ENCODE measurements at regions not wholly inside any gene's neighbourhood (a gene's known extent, or its start where the extent isn't known, plus 50 kb on each side); places are given as distances from the start of the nearest gene placed in this dataset.

GRCh38 chr2:145235312-145235711 lies 715.4 kb upstream of the ZEB2 start:
- Histone ChIP-seq H3K4me3 (ENCODE audit: low read length in 3 of 3) (no peak overlapping the region), H3K9ac (ENCODE audit: low read length in 3 of 3) (no peak overlapping the region), H3K36me3 (ENCODE audit: control insufficient read depth in 2 of 3, insufficient read depth in 3 of 3, low read length in 3 of 3) (no peaks in the 10 kb centered on the region), H3K4me1 (ENCODE audit: control insufficient read depth in 2 of 3, insufficient read depth in 2 of 3, low read depth in 1 of 3, low read length in 3 of 3) (no peaks in the 10 kb centered on the region), H3K27ac (ENCODE audit: low read depth in 2 of 2, low read length in 2 of 2) (no peak overlapping the region), H3K9me3 (ENCODE audit: control insufficient read depth in 2 of 3, insufficient read depth in 1 of 3, low read length in 3 of 3) (no peaks in the 10 kb centered on the region), H3K27me3 (ENCODE audit: control insufficient read depth, insufficient read depth, low read length) (no peaks in the 10 kb centered on the region)
- FAIRE-seq (no peak), DNase-seq (no peak)
- intact Hi-C loops (cut with DNase I), result no loop called here
- no peak for TF ChIP-seq CTCF (IDR thresholded peaks at IDR 0.05; ENCODE audit: borderline replicate concordance, extremely low read depth, insufficient read depth)

GRCh38 chr2:145230546-145230945 lies 710.6 kb upstream of the ZEB2 start:
- Histone ChIP-seq H3K9ac (ENCODE audit: low read length in 3 of 3) (no peak overlapping the region), H3K36me3 (ENCODE audit: control insufficient read depth in 2 of 3, insufficient read depth in 3 of 3, low read length in 3 of 3) (no peaks in the 10 kb centered on the region), H3K27me3 (ENCODE audit: control insufficient read depth, insufficient read depth, low read length) (no peaks in the 10 kb centered on the region), H3K27ac (ENCODE audit: low read depth in 2 of 2, low read length in 2 of 2) (no peak overlapping the region), H3K9me3 (ENCODE audit: control insufficient read depth in 2 of 3, insufficient read depth in 1 of 3, low read length in 3 of 3) (no peaks in the 10 kb centered on the region), H3K4me3 (ENCODE audit: low read length in 3 of 3) (no peak overlapping the region), H3K4me1 (ENCODE audit: control insufficient read depth in 2 of 3, insufficient read depth in 2 of 3, low read depth in 1 of 3, low read length in 3 of 3) (no peaks in the 10 kb centered on the region)
- no peak for TF ChIP-seq CTCF (IDR thresholded peaks at IDR 0.05; ENCODE audit: borderline replicate concordance, extremely low read depth, insufficient read depth)
- intact Hi-C loops (cut with DNase I), result no loop called here
- no peak for FAIRE-seq
- DNase-seq, result no peak

GRCh38 chr2:145228506-145228905 lies 708.6 kb upstream of the ZEB2 start:
- intact Hi-C loops (cut with DNase I), result no loop called here
- H3K4me1 ChIP-seq (ENCODE audit: control insufficient read depth in 2 of 3, insufficient read depth in 2 of 3, low read depth in 1 of 3, low read length in 3 of 3), result no peaks in the 10 kb centered on the region
- no peak for TF ChIP-seq CTCF (IDR thresholded peaks at IDR 0.05; ENCODE audit: borderline replicate concordance, extremely low read depth, insufficient read depth)
- H3K9me3 ChIP-seq (ENCODE audit: control insufficient read depth in 2 of 3, insufficient read depth in 1 of 3, low read length in 3 of 3), result no peaks in the 10 kb centered on the region
- DNase-seq, result no peak
- no peak overlapping the region for H3K27ac ChIP-seq (ENCODE audit: low read depth in 2 of 2, low read length in 2 of 2)
- FAIRE-seq, result no peak
- no peak overlapping the region for H3K4me3 ChIP-seq (ENCODE audit: low read length in 3 of 3)
- no peaks in the 10 kb centered on the region for H3K36me3 ChIP-seq (ENCODE audit: control insufficient read depth in 2 of 3, insufficient read depth in 3 of 3, low read length in 3 of 3)
- H3K27me3 ChIP-seq (ENCODE audit: control insufficient read depth, insufficient read depth, low read length), result no peaks in the 10 kb centered on the region
- no peak overlapping the region for H3K9ac ChIP-seq (ENCODE audit: low read length in 3 of 3)

GRCh38 chr2:145226901-145227300 lies 707.0 kb upstream of the ZEB2 start:
- Histone ChIP-seq H3K4me3 (ENCODE audit: low read length in 3 of 3) (no peak overlapping the region), H3K36me3 (ENCODE audit: control insufficient read depth in 2 of 3, insufficient read depth in 3 of 3, low read length in 3 of 3) (no peaks in the 10 kb centered on the region), H3K27me3 (ENCODE audit: control insufficient read depth, insufficient read depth, low read length) (no peaks in the 10 kb centered on the region), H3K9ac (ENCODE audit: low read length in 3 of 3) (no peak overlapping the region), H3K4me1 (ENCODE audit: control insufficient read depth in 2 of 3, insufficient read depth in 2 of 3, low read depth in 1 of 3, low read length in 3 of 3) (no peaks in the 10 kb centered on the region), H3K9me3 (ENCODE audit: control insufficient read depth in 2 of 3, insufficient read depth in 1 of 3, low read length in 3 of 3) (no peaks in the 10 kb centered on the region), H3K27ac (ENCODE audit: low read depth in 2 of 2, low read length in 2 of 2) (no peak overlapping the region)
- no peak for TF ChIP-seq CTCF (IDR thresholded peaks at IDR 0.05; ENCODE audit: borderline replicate concordance, extremely low read depth, insufficient read depth)
- intact Hi-C loops (cut with DNase I), result no loop called here
- no peak for DNase-seq
- no peak for FAIRE-seq

Data from kidney (tissue), 13 donors.